ENCODE measurements at regions not wholly inside any gene's neighbourhood (a gene's known extent, or its start where the extent isn't known, plus 50 kb on each side); places are given as distances from the start of the nearest gene placed in this dataset.

GRCh38 chr10:75319274-75319673, 82.3 kb downstream of the ZNF503 start:
- TF ChIP-seq CTCF (IDR thresholded peaks at IDR 0.05; ENCODE audit: low read depth, low read length) (no peak), EZH2phosphoT487 (IDR thresholded peaks at IDR 0.05; ENCODE audit: low read depth) (no peak)

All from OCI-LY3 (cell line).